ENCODE measurements at regions not wholly inside any gene's neighbourhood (a gene's known extent, or its start where the extent isn't known, plus 50 kb on each side); places are given as distances from the start of the nearest gene placed in this dataset.

DNA sequence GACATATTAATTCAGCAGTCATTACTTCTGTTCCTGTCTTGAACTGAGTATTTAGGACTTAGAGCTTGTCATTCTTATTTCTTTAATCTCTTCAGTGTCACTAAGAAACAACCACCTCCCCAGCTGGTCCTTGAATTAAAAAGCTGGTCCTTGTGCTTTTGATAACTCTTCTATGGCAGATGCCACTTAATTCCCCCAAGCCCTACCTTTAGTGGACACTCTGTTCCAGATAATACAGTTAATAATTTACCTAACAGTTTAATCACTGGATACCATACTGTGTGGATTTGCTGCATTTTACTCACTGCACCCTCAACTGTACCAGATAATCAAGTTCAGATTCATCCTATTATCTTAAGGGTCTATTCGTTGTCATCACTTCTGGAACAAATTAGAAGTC, 73.1 kb downstream of the SKA1 start:
- TF ChIP-seq EZH2 (IDR thresholded peaks at IDR 0.05; ENCODE audit: low read length, missing control alignments) (no peak), CTCF (conservative IDR thresholded peaks at IDR 0.05 in 1 of 2, IDR thresholded peaks at IDR 0.05 in 1 of 2; ENCODE audit: low read depth in 1 of 2, low read length in 2 of 2) (no peak)

All from fibroblast of lung (primary cell).